ENCODE measurements at regions not wholly inside any gene's neighbourhood (a gene's known extent, or its start where the extent isn't known, plus 50 kb on each side); places are given as distances from the start of the nearest gene placed in this dataset.

GRCh38 chr4:129328162-129328561 lies 232.2 kb downstream of the C4orf33 start:
- no peak for TF ChIP-seq ELK1 (IDR thresholded peaks at IDR 0.05; ENCODE audit: low read depth, low read length)
- no peak for TF ChIP-seq CTCF (IDR thresholded peaks at IDR 0.05)
- TF ChIP-seq EP300 (IDR thresholded peaks at IDR 0.05), result no peak
- no peak for TF ChIP-seq POLR2AphosphoS2 (conservative IDR thresholded peaks at IDR 0.05; ENCODE audit: low read length)
- TF ChIP-seq SMC3 (IDR thresholded peaks at IDR 0.05), result no peak
- no peak for TF ChIP-seq REST (IDR thresholded peaks at IDR 0.05)
- TF ChIP-seq POLR2A (IDR thresholded peaks at IDR 0.05; ENCODE audit: low read length), result no peak
- no peak for TF ChIP-seq ZC3H11A (IDR thresholded peaks at IDR 0.05)

All from A549 (cell line).